HepG2 (cell line): ENCODE measurements at regions not wholly inside any gene's neighbourhood (a gene's known extent, or its start where the extent isn't known, plus 50 kb on each side); places are given as distances from the start of the nearest gene placed in this dataset.

ENCODE experiments used
- CAMTA2 ChIP-seq: sonication (generic); formaldehyde crosslinking; IDR thresholded peaks from 2 replicates; pipeline ENCODE4 v1.4.0; 2020; ENCODE audit warnings: mild to moderate bottlenecking, missing genetic modification reagents, borderline replicate concordance
- SP1 ChIP-seq, 2 experiments: fragments of 450-650 bp in 1 of 2; sonication (generic) in 1 of 2; formaldehyde crosslinking in 1 of 2; IDR thresholded peaks; 2 replicates each; pipeline versions ENCODE4 v1.4.0 to v1.6.1; 2016 to 2020; ENCODE audit warnings: missing genetic modification reagents in 1 of 2
- TAF15 ChIP-seq: fragments of 200-400 bp; formaldehyde crosslinking; IDR thresholded peaks from one replicate; pipeline ENCODE4 v1.6.1; 2018; ENCODE audit warnings: mild to moderate bottlenecking, low read depth, low read length; ENCODE audit not compliant: poor library complexity, severe bottlenecking
- ZNF589 ChIP-seq: sonication (generic); formaldehyde crosslinking; conservative IDR thresholded peaks from 2 replicates; pipeline ENCODE4 v1.8.0; 2022; ENCODE audit warnings: mild to moderate bottlenecking, moderate library complexity, missing genetic modification reagents
- TF ChIP-seq, protein P1 (sequence below): sonication (generic); formaldehyde crosslinking; IDR thresholded peaks from 2 replicates; pipeline ENCODE4 v1.4.0; 2020; ENCODE audit warnings: missing genetic modification reagents, borderline replicate concordance

DNA sequence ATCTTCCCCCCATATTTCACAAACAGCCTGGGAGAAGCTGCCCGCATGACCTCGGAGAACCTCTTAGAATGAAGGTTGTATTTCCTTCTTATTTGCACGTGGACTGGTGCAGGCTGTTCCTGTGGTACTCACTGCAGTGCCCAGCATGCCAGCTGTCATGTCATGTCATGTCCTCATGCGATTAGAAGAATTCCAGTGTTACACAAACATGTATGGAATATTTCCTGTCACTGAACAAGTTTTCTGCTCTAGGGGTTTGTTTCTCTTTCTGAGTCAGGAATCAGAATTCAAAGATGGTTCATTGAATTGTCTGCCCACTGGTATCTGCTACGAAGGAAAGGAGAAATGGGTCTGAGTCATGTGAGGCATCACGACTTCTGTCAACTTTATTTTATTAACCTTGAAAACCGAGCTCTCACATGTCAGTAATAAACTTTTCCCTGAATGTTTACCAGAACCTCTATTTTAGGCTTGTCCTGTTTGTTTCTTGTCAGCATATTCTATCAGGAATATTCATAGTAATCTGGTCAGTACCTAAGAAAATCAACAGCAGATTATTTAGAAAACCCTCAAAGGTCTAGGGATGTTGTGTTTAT is 415.6 kb downstream of the GADD45G start:
- TF ChIP-seq CAMTA2 (CRISPR knock-in tag): no peak
- TF ChIP-seq ZNF589 (CRISPR knock-in tag): no peak
- no peak for TF ChIP-seq SP1 (IDR thresholded peaks at IDR 0.05)
- TF ChIP-seq SP1 (CRISPR knock-in tag; IDR thresholded peaks at IDR 0.05): no peak
- TF ChIP-seq, protein P1, sequence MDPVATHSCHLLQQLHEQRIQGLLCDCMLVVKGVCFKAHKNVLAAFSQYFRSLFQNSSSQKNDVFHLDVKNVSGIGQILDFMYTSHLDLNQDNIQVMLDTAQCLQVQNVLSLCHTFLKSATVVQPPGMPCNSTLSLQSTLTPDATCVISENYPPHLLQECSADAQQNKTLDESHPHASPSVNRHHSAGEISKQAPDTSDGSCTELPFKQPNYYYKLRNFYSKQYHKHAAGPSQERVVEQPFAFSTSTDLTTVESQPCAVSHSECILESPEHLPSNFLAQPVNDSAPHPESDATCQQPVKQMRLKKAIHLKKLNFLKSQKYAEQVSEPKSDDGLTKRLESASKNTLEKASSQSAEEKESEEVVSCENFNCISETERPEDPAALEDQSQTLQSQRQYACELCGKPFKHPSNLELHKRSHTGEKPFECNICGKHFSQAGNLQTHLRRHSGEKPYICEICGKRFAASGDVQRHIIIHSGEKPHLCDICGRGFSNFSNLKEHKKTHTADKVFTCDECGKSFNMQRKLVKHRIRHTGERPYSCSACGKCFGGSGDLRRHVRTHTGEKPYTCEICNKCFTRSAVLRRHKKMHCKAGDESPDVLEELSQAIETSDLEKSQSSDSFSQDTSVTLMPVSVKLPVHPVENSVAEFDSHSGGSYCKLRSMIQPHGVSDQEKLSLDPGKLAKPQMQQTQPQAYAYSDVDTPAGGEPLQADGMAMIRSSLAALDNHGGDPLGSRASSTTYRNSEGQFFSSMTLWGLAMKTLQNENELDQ (CRISPR knock-in tag): no peak
- no peak for TF ChIP-seq TAF15
